ENCODE measurements at regions not wholly inside any gene's neighbourhood (a gene's known extent, or its start where the extent isn't known, plus 50 kb on each side); places are given as distances from the start of the nearest gene placed in this dataset.

DNA sequence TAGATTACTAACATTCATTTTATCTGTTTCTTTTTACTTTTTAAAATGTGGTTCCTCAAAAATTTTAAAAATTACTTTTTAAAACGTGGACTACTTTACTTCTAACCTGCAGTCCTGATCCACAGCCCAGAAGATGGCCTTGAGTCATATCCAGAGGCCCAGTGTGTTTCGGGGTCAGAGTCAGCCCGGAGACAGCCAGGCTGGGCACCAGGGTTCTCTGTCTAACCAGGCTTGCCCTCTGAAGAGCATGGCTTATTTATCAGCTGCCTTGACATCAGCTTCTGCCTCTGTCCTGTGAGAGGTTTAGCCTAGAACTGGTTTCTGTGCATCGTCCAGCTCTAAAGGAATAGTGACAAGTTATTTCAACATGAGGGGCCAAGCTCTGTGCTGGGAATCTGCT, 332.0 kb downstream of the FGF9 start:
- ChIA-PET POLR2A (no interaction called here), CTCF (no interaction called here)
- ATAC-seq = no peak
- BruUV-seq (replicated peaks) = no TSS peak
- no peaks in the 10 kb centered on the region for H3K27me3 ChIP-seq (ENCODE audit: control insufficient read depth, insufficient read depth, low read length)
- no peaks in the 10 kb centered on the region for H3K36me3 ChIP-seq (ENCODE audit: control insufficient read depth, insufficient read depth, low read length)
- H3K9me3 ChIP-seq (ENCODE audit: control insufficient read depth, insufficient read depth, low read depth, low read length) = no peaks in the 10 kb centered on the region
- DNase-seq (ENCODE audit: low read depth, low spot score) = no peak
- in situ Hi-C loops (cut with HindIII; ENCODE audit: low pct_unique_long_range_greater_than_20kb, low sequenced_read_pairs) (no loop called here), intact Hi-C loops (cut with micrococcal nuclease; ENCODE audit: unreplicated experiment) (no loop called here)
- H3K27ac ChIP-seq (ENCODE audit: low read length) = no peak overlapping the region
- no peaks in the 10 kb centered on the region for H3K4me1 ChIP-seq (ENCODE audit: control insufficient read depth, insufficient read depth, low read length)
- TF ChIP-seq POLR2AphosphoS5 (IDR thresholded peaks at IDR 0.05; ENCODE audit: low read depth, low read length) (no peak), SIN3A (IDR thresholded peaks at IDR 0.05; ENCODE audit: borderline replicate concordance, insufficient read depth, low read depth, low read length) (no peak), TCF7L2 (IDR thresholded peaks at IDR 0.05; ENCODE audit: low read depth, low read length) (no peak)
- TF ChIP-seq, protein P1, sequence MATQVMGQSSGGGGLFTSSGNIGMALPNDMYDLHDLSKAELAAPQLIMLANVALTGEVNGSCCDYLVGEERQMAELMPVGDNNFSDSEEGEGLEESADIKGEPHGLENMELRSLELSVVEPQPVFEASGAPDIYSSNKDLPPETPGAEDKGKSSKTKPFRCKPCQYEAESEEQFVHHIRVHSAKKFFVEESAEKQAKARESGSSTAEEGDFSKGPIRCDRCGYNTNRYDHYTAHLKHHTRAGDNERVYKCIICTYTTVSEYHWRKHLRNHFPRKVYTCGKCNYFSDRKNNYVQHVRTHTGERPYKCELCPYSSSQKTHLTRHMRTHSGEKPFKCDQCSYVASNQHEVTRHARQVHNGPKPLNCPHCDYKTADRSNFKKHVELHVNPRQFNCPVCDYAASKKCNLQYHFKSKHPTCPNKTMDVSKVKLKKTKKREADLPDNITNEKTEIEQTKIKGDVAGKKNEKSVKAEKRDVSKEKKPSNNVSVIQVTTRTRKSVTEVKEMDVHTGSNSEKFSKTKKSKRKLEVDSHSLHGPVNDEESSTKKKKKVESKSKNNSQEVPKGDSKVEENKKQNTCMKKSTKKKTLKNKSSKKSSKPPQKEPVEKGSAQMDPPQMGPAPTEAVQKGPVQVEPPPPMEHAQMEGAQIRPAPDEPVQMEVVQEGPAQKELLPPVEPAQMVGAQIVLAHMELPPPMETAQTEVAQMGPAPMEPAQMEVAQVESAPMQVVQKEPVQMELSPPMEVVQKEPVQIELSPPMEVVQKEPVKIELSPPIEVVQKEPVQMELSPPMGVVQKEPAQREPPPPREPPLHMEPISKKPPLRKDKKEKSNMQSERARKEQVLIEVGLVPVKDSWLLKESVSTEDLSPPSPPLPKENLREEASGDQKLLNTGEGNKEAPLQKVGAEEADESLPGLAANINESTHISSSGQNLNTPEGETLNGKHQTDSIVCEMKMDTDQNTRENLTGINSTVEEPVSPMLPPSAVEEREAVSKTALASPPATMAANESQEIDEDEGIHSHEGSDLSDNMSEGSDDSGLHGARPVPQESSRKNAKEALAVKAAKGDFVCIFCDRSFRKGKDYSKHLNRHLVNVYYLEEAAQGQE (IDR thresholded peaks at IDR 0.05; ENCODE audit: insufficient read depth in 1 of 2, low read depth in 2 of 2, low read length in 1 of 2) = no peak
- TF ChIP-seq, protein P2, sequence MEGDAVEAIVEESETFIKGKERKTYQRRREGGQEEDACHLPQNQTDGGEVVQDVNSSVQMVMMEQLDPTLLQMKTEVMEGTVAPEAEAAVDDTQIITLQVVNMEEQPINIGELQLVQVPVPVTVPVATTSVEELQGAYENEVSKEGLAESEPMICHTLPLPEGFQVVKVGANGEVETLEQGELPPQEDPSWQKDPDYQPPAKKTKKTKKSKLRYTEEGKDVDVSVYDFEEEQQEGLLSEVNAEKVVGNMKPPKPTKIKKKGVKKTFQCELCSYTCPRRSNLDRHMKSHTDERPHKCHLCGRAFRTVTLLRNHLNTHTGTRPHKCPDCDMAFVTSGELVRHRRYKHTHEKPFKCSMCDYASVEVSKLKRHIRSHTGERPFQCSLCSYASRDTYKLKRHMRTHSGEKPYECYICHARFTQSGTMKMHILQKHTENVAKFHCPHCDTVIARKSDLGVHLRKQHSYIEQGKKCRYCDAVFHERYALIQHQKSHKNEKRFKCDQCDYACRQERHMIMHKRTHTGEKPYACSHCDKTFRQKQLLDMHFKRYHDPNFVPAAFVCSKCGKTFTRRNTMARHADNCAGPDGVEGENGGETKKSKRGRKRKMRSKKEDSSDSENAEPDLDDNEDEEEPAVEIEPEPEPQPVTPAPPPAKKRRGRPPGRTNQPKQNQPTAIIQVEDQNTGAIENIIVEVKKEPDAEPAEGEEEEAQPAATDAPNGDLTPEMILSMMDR (IDR thresholded peaks at IDR 0.05) = no peak
- H3K4me3 ChIP-seq (ENCODE audit: low read depth in 2 of 2, low read length in 2 of 2) = no peak overlapping the region

DNA sequence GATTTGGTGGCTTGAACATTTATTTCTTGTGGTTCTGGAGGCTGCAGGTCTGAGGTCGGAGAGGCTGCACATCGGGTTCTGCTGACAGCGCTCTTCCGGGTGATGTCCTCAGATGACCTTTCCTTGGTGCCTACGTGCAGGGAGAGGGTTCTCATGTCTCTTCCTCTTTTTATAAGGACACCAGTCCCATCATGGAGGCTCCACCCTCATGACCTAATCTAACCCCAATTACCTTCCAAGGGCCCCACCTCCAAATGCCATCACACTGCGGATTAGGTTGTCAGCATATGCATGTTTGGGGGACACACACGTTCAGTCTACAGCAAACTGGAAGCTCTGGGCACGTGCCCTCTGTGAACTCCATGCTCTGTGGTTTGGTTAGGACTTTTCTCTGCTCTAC, 338.6 kb downstream of the FGF9 start:
- ChIA-PET POLR2A (no interaction called here), CTCF (no interaction called here)
- Histone ChIP-seq H3K9me3 (ENCODE audit: control insufficient read depth, insufficient read depth, low read depth, low read length) (no peaks in the 10 kb centered on the region), H3K4me3 (ENCODE audit: low read depth in 2 of 2, low read length in 2 of 2) (no peak overlapping the region), H3K4me1 (ENCODE audit: control insufficient read depth, insufficient read depth, low read length) (no peaks in the 10 kb centered on the region), H3K36me3 (ENCODE audit: control insufficient read depth, insufficient read depth, low read length) (no peaks in the 10 kb centered on the region), H3K27ac (ENCODE audit: low read length) (no peak overlapping the region), H3K27me3 (ENCODE audit: control insufficient read depth, insufficient read depth, low read length) (no peaks in the 10 kb centered on the region)
- DNase-seq (ENCODE audit: low read depth, low spot score) (no peak), ATAC-seq (no peak)
- in situ Hi-C loops (cut with HindIII; ENCODE audit: low pct_unique_long_range_greater_than_20kb, low sequenced_read_pairs) = no loop called here
- no TSS peak for BruUV-seq (replicated peaks)
- intact Hi-C loops (cut with micrococcal nuclease; ENCODE audit: unreplicated experiment) = no loop called here
- TF ChIP-seq, protein P2 (IDR thresholded peaks at IDR 0.05) = no peak
- TF ChIP-seq TCF7L2 (IDR thresholded peaks at IDR 0.05; ENCODE audit: low read depth, low read length) (no peak), SIN3A (IDR thresholded peaks at IDR 0.05; ENCODE audit: borderline replicate concordance, insufficient read depth, low read depth, low read length) (no peak), POLR2AphosphoS5 (IDR thresholded peaks at IDR 0.05; ENCODE audit: low read depth, low read length) (no peak)
- TF ChIP-seq, protein P1 (IDR thresholded peaks at IDR 0.05; ENCODE audit: insufficient read depth in 1 of 2, low read depth in 2 of 2, low read length in 1 of 2) = no peak
